ENCODE measurements at regions not wholly inside any gene's neighbourhood (a gene's known extent, or its start where the extent isn't known, plus 50 kb on each side); places are given as distances from the start of the nearest gene placed in this dataset.
"Not testable (repeated sequence)": the region's sequence is repeated elsewhere in the genome, so short reads cannot be mapped to it uniquely, and the experiment has no call there.

DNA sequence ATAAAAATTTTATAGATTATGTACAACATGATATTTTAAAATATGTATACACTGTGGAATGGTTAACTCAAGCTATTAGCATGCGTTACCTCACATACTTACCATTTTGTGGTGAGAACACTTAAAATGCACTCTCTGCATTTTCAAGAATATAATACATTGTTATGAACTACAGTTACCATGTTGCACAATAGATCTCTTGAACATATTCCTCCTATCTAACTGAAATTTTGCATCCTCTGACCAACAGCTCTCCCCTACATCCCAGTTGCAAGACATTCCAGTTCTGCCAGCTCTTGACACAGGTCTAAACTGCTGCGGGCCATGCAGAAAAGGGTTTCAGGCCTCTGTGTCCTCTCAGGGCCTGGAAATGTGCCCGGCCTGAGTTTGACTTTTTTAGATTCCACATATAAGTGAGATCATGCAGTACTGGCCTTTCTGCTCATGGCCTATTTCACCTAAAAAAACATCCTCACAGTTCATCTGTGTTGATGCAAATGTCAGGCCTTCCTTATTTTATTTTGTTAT lies 113.7 kb downstream of the CDCA7 start:
- DNase-seq: no peak

GRCh38 chr2:173472112-173472511 lies 117.4 kb downstream of the CDCA7 start:
- no peak for DNase-seq

- DNase-seq: no peak
Measured at GRCh38 chr2:173483137-173483536, 128.5 kb downstream of the CDCA7 start.

DNA sequence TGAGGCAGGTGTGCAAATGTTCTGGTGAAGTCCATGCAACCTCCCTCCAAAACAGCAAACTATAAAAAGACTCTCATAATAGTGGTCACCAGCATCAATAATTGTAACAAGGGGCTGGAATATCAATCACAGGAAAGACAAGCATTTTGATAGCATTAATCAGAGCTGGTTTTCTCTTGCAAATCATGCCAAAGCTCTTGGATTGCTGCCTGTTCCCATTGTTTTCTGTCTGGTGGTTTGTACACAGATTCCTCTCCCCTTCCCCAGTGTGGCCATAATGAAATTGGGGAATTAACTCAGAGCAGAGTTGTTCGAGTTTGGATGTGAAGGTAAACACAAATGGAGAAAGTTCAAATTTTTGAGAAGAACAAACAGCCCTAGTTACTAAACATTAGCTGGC lies 134.2 kb downstream of the CDCA7 start:
- DNase-seq: no peak

DNA sequence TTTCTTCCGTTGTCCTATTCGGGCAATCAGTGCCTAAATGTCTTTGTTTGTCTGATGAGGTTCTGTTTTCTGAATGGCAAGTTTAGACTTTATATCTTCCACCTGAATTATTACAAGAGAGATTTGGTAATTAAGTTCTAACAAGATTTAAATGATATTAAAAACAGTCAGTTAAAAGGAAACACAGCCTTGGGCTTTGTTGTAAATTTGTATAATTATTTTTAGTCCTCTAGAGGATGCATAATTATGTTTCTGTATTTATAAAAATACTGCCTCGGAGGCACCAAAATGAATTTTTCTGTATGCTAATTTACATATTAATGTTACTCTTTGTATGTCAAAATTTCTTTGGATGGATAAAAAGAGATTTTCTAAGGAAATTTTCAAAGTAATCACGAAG lies 136.7 kb downstream of the CDCA7 start:
- no peak for DNase-seq

DNA sequence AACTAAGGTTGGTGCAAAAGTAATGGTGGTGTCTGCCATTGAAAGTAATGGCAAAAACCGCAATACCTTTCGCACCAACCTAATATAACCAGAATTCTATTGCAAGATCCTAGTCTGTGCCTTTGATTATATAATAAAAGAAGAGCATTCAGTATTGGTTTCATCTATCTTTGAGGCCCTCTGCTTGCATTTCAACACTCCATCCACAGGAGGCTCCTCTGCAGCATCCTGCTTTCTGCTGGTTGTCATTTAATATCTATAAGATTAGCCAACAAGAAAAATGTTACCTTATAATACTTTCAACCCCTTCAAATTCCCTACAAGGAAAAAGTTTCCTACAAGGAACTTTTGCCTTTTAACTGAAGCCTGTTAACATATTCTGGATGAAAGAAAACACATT lies 139.2 kb downstream of the CDCA7 start:
- no peak for DNase-seq

DNA sequence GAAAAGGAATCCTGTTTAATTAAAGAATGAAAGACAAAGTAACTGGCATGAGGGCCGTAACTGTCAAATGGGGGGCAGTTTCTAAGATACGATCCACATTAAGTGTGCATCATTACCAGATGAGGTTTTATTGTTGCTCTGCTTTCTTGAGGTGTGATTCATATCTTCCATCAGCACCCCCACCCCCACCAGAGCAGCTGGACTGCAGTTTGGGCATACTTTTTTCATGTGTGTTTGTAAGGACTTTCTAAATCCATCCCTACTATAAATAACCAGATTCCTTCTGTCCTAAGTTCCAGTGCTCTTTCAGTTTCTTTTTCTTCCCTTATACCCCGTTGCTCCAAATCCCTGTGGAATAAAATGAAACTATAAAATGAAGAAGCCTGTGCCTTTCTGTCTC lies 142.1 kb downstream of the CDCA7 start:
- DNase-seq: no peak

- no peak for DNase-seq
Measured at GRCh38 chr2:173500953-173501352, 146.3 kb downstream of the CDCA7 start.

- DNase-seq: no peak
Measured at GRCh38 chr2:173502296-173502695, 147.6 kb downstream of the CDCA7 start.

DNA sequence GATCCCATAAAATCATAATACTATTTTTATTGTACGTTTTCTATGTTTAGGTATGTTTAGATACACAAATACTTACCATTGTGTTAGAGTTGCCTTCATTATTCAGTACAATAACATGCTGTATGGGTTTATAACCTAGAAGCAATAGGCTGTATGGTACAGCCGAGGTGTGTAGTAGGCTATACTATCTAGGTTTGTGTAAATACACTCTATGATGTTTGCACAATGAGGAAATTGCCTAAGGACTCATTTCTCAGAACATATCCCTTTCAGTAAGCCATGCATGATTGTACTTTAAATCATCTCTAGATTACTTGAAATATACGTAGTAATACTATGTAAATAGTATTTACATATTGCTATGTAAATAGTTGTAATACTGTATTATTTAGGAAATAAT lies 156.7 kb downstream of the CDCA7 start:
- no peak for DNase-seq

DNA sequence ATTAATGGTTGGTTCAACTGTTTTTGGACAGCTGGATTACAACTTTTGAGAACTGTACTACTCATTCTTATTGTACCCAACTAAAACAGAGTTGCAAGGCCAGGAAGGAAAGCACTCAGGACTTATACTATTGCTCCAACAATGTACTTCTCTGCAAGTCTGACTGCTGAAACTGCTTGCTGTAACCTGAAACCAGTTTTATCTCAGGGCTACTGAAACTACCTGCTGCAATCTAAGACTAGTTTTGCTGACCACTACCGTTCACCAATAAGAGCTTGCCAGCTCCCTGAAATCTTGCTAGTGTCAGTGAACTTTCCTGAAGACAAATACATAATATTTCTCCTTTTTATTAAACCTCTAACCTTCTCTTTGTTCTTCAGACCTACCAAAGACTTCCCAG lies 157.3 kb downstream of the CDCA7 start:
- no peak for DNase-seq

DNA sequence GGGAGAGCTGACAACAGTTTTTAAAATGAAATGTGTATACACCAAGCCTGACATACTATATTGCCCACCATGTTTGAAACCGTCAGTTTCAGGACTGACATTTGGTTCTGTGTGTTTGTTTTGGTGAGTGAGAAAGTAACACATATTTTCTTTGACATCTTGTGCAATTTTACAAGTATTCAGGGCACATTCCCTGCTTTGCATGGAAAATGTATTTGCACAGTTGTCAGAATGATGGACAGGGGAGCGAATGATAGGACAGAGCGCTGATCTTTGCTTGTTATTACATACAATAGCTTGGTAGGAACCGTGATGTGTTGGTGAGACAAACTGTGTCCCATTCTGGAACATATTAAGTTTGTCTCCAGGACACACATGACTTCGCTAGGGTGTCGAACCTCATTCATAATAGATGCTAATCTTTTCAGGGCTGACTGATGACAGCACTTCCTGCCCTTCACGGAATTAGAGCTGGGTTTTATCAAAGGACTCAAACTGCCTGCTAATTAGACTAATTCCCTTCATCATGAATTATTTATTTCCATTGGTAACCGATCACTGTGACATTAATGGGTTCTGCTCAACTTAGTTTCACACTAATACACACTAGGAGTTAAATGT lies 158.5 kb downstream of the CDCA7 start:
- DNase-seq: no peak

DNA sequence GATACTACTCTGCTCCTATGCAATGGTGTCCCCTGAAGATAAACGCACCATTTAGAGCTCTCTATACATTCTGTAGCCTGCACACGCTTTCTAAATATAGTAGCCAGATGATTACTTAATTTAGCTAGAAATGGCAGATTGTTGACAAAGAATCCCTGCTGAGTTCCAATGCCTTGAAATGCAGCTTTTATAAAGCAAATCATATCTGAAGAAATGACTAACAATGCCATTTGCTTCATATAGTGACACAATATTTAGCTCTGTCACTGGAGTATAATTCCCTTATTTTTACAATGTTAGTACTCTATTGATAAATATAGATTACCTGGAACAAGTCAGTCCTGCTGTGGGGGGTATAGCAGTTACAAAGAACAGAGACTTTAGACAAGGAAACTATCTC lies 166.2 kb downstream of the CDCA7 start:
- DNase-seq: no peak

GRCh38 chr2:173521450-173522192 lies 166.9 kb downstream of the CDCA7 start:
- no peak for DNase-seq

DNA sequence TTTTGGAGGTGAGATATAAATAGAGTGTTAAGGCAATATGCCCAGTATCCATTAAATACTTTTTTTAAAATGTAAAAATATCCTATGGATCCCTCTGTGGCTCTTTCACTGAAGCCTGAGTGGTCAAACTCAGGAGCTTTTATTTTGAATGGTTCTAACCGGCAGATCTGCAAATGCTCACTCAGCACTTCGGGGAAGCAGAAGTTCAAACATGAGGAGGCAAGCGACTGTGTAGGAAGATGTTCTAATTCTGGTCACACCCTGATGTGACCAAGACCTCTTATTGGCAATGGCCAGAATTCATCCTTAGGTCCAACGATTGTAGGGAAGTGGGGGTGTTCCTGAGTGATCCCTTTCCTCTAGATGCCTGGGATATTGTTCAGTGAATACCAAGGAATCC lies 168.8 kb downstream of the CDCA7 start:
- DNase-seq: no peak

- DNase-seq: no peak
Measured at GRCh38 chr2:173524256-173524955, 169.7 kb downstream of the CDCA7 start.

GRCh38 chr2:173532732-173533531 lies 178.3 kb downstream of the CDCA7 start:
- not testable (repeated sequence) for DNase-seq

DNA sequence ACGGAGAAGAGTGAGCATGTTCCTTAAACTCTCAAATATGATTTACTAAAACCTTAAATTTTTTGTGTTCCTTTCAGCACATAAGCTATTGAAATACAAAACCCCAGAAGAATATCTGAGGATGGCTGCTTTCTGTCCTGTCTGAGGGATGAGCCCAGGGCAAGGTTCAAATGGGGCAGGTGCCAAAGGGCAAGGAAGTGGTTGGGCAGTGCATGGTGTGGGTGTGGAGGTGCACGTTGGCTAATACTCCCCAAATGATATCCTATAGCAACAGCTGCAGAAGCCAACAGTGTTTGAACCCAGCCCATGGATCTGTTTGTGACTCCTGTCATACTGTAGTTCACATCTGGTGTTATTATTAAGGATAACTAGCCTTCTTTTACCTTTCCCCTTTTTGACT lies 183.0 kb downstream of the CDCA7 start:
- DNase-seq: no peak

- DNase-seq: no peak
Measured at GRCh38 chr2:173539615-173540014, 184.9 kb downstream of the CDCA7 start.

- DNase-seq: no peak
Measured at GRCh38 chr2:173544641-173545363, 190.1 kb downstream of the CDCA7 start.

- DNase-seq: no peak
Measured at GRCh38 chr2:173545364-173545763, 190.7 kb downstream of the CDCA7 start.

- no peak for DNase-seq
Measured at GRCh38 chr2:173547499-173547898, 192.8 kb downstream of the CDCA7 start.
